IPS-18a (cell line): ENCODE measurements at regions not wholly inside any gene's neighbourhood (a gene's known extent, or its start where the extent isn't known, plus 50 kb on each side); places are given as distances from the start of the nearest gene placed in this dataset.
"Not testable (repeated sequence)": the region's sequence is repeated elsewhere in the genome, so short reads cannot be mapped to it uniquely, and the experiment has no call there.

ENCODE experiments used
- H3K27ac ChIP-seq: one replicate; pipeline ENCODE4 v1.5.1; 2013; ENCODE audit warnings: low read length
- H3K27me3 ChIP-seq: one replicate; pipeline ENCODE4 v1.6.1; 2013; ENCODE audit warnings: mild to moderate bottlenecking, low read length; ENCODE audit not compliant: control insufficient read depth, insufficient read depth
- H3K36me3 ChIP-seq: one replicate; pipeline ENCODE4 v1.6.1; 2013; ENCODE audit warnings: low read depth, low read length; ENCODE audit not compliant: control insufficient read depth
- H3K4me1 ChIP-seq: one replicate; pipeline ENCODE4 v1.6.1; 2013; ENCODE audit warnings: low read depth, low read length; ENCODE audit not compliant: control insufficient read depth
- H3K4me3 ChIP-seq: one replicate; pipeline ENCODE4 v1.5.1; 2013; ENCODE audit warnings: low read length
- H3K9ac ChIP-seq: one replicate; pipeline ENCODE4 v1.6.1; 2013; ENCODE audit warnings: mild to moderate bottlenecking, low read length, moderate library complexity
- H3K9me3 ChIP-seq: one replicate; pipeline ENCODE4 v1.6.1; 2013; ENCODE audit warnings: low read depth, low read length; ENCODE audit not compliant: control insufficient read depth

- Histone ChIP-seq H3K27ac (no peak overlapping the region), H3K27me3 (no peaks in the 10 kb centered on the region)
Measured at GRCh38 chr6:74368746-74369145, 672.7 kb downstream of the CD109 start.

GRCh38 chr6:74366634-74367033 lies 670.6 kb downstream of the CD109 start:
- H3K27me3 ChIP-seq: no peaks in the 10 kb centered on the region

More at GRCh38 chr6:74368746-74369145, 672.7 kb downstream of the CD109 start:
- Histone ChIP-seq H3K4me1 (no peaks in the 10 kb centered on the region), H3K9me3 (no peaks in the 10 kb centered on the region), H3K36me3 (no peaks in the 10 kb centered on the region), H3K4me3 (no peak overlapping the region), H3K9ac (no peak overlapping the region)

DNA sequence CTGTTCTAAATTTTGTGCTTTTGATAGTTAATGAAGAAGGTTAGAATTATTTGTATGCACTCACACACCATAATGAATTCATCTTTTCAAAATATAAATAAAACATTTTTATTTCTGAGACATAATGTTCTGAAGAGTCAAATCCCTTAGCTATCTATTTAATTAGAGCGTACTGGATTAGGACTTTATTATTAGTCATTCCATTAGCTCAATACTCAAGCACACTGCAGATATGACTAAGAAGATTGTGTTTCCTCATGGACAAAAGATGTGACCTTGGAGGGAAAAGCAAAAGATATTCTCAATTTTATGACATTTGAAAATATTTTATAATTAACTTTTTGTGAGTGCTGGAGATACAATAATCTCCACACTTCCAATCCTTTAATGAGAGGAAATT lies 666.4 kb downstream of the CD109 start:
- H3K9me3 ChIP-seq: no peaks in the 10 kb centered on the region
- no peak overlapping the region for H3K9ac ChIP-seq
- no peak overlapping the region for H3K27ac ChIP-seq
- H3K27me3 ChIP-seq: no peaks in the 10 kb centered on the region
- no peak overlapping the region for H3K4me3 ChIP-seq
- H3K4me1 ChIP-seq: no peaks in the 10 kb centered on the region
- no peaks in the 10 kb centered on the region for H3K36me3 ChIP-seq

More at GRCh38 chr6:74366634-74367033, 670.6 kb downstream of the CD109 start:
- H3K27ac ChIP-seq: no peak overlapping the region
- H3K4me1 ChIP-seq: no peaks in the 10 kb centered on the region
- no peak overlapping the region for H3K9ac ChIP-seq
- no peaks in the 10 kb centered on the region for H3K36me3 ChIP-seq
- no peaks in the 10 kb centered on the region for H3K9me3 ChIP-seq
- H3K4me3 ChIP-seq: no peak overlapping the region

DNA sequence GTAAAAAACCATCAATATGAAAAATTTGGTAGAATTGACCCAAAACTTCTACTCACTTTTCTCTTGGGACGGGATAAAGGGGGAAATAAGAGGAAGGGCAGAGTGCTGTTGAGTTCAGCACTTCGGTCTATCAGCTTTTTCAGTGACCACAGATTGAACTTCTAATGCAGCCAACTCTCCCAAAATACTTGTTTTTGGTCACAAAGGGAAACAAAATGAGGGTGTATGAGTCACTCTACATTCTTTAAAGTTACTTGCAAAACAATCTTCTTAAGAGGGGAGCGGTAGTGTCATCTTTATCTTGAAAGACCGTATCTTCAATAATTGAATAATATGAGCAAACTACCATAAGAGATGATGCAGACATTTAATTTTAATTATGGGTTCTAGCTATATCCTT lies 661.3 kb downstream of the CD109 start:
- H3K4me1 ChIP-seq: no peaks in the 10 kb centered on the region
- no peaks in the 10 kb centered on the region for H3K27me3 ChIP-seq
- H3K9ac ChIP-seq: no peak overlapping the region
- no peaks in the 10 kb centered on the region for H3K36me3 ChIP-seq
- H3K9me3 ChIP-seq: no peaks in the 10 kb centered on the region
- no peak overlapping the region for H3K27ac ChIP-seq
- H3K4me3 ChIP-seq: no peak overlapping the region

- Histone ChIP-seq H3K36me3 (no peaks in the 10 kb centered on the region), H3K27me3 (no peaks in the 10 kb centered on the region)
Measured at GRCh38 chr6:74356391-74356790, 660.4 kb downstream of the CD109 start.

DNA sequence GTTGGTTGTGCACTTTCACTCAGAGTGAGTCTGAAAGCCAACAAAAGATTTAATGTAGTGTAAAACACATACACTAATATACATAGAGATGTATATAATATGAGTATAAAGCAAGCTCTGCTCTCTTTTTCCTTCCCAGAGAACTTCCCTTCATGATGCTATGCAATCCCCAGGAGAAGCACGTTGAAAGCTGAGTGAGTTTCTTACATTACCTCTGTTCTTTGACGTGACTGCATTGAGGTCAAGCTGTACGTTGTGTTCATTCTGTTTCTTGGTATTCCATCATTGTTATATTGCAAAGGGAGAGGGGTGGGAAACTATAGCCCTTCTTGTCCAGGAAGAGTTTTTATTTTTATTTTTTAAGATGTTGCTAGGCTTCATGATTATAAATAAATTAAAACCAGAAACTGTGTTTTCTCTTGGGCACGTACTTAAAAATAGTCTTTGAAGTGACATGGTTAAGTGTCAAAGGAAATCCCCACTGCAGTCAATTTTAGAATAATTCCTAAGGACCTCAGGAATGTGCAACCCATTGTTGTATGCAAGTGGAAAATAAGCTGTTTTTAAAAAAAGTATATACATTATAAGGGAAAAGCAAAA lies 651.0 kb downstream of the CD109 start:
- no peaks in the 10 kb centered on the region for H3K27me3 ChIP-seq
- no peak overlapping the region for H3K4me3 ChIP-seq
- H3K9me3 ChIP-seq: peaks cover 3% of the 10 kb centered on the region
- no peak overlapping the region for H3K27ac ChIP-seq
- H3K4me1 ChIP-seq: peaks cover 14% of the 10 kb centered on the region
- no peak overlapping the region for H3K9ac ChIP-seq
- no peaks in the 10 kb centered on the region for H3K36me3 ChIP-seq

More at GRCh38 chr6:74356391-74356790, 660.4 kb downstream of the CD109 start:
- Histone ChIP-seq H3K9ac (no peak overlapping the region), H3K4me1 (peaks cover 6% of the 10 kb centered on the region), H3K4me3 (no peak overlapping the region), H3K9me3 (no peaks in the 10 kb centered on the region), H3K27ac (no peak overlapping the region)

GRCh38 chr6:74343804-74344203 lies 647.8 kb downstream of the CD109 start:
- Histone ChIP-seq H3K27ac (no peak overlapping the region), H3K9me3 (peaks cover 3% of the 10 kb centered on the region), H3K36me3 (no peaks in the 10 kb centered on the region), H3K27me3 (no peaks in the 10 kb centered on the region), H3K9ac (no peak overlapping the region), H3K4me3 (no peak overlapping the region), H3K4me1 (no peaks in the 10 kb centered on the region)

DNA sequence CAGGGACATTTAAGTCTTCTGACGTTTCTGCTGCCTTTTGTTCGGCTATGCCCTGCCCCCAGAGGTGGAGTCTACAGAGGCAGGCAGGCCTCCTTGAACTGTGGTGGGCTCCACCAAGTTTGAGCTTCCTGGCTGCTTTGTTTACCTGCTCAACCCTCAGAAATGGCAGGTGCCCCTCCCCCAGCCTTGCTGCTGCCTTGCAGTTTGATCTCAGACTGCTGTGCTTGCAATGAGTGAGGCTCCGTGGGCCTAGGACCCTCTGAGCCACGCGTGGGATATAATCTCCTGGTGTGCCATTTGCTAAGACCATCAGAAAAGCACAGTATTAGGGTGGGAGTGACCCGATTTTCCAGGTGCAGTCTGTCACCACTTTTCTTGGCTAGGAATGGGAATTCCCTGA lies 647.3 kb downstream of the CD109 start:
- H3K4me3 ChIP-seq, H3K27ac ChIP-seq, H3K27me3 ChIP-seq, H3K36me3 ChIP-seq, H3K9me3 ChIP-seq, H3K4me1 ChIP-seq, H3K9ac ChIP-seq: not testable (repeated sequence)

GRCh38 chr6:74334722-74335121 lies 638.7 kb downstream of the CD109 start:
- Histone ChIP-seq H3K27me3 (no peaks in the 10 kb centered on the region), H3K36me3 (no peaks in the 10 kb centered on the region), H3K4me3 (no peak overlapping the region), H3K9me3 (no peaks in the 10 kb centered on the region), H3K9ac (no peak overlapping the region), H3K4me1 (no peaks in the 10 kb centered on the region), H3K27ac (no peak overlapping the region)

DNA sequence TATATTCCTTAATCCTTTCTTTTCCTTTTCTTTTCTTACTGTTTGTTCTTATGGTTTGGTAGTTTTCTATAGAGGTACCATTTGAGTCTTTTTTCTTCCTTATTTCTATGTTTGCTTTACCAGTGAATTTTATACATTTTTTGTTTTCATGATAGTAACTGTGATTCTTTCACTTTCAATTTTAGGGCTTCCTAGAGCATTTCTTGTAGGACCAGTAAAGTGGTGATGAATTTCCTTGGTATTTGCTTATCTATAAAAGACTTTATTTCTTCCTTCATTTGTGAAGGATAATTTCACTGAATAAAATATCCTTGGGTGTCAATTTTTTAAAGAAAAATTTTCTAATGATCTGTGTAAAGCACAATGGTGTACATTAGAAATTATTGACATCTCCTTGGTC lies 637.4 kb downstream of the CD109 start:
- no peak overlapping the region for H3K9ac ChIP-seq
- no peaks in the 10 kb centered on the region for H3K27me3 ChIP-seq
- H3K36me3 ChIP-seq: no peaks in the 10 kb centered on the region
- H3K9me3 ChIP-seq: no peaks in the 10 kb centered on the region
- H3K27ac ChIP-seq: no peak overlapping the region
- H3K4me3 ChIP-seq: no peak overlapping the region
- no peaks in the 10 kb centered on the region for H3K4me1 ChIP-seq

GRCh38 chr6:74320715-74321114 lies 624.7 kb downstream of the CD109 start:
- Histone ChIP-seq H3K27ac (no peak overlapping the region), H3K27me3 (no peaks in the 10 kb centered on the region), H3K9ac (no peak overlapping the region)

GRCh38 chr6:74320074-74320473 lies 624.1 kb downstream of the CD109 start:
- Histone ChIP-seq H3K36me3 (no peaks in the 10 kb centered on the region), H3K9me3 (no peaks in the 10 kb centered on the region), H3K4me3 (no peak overlapping the region), H3K27ac (no peak overlapping the region), H3K4me1 (peaks cover 6% of the 10 kb centered on the region), H3K27me3 (no peaks in the 10 kb centered on the region), H3K9ac (no peak overlapping the region)

More at GRCh38 chr6:74320715-74321114, 624.7 kb downstream of the CD109 start:
- Histone ChIP-seq H3K4me1 (peaks cover 6% of the 10 kb centered on the region), H3K36me3 (no peaks in the 10 kb centered on the region), H3K4me3 (no peak overlapping the region), H3K9me3 (no peaks in the 10 kb centered on the region)
